Right cardiac atrium (tissue), 5 donors: ENCODE measurements at regions not wholly inside any gene's neighbourhood (a gene's known extent, or its start where the extent isn't known, plus 50 kb on each side); places are given as distances from the start of the nearest gene placed in this dataset.

Source experiments
- ATAC-seq, 2 donors: fragments of 200-7000 bp; cut with Tn5 transposase; one replicate each; pipeline versions ENCODE4 v1.8.0 to v1.9.1; 2020; ENCODE audit warnings: moderate library complexity in 2 of 2, mild to moderate bottlenecking in 1 of 2
- DNase-seq, 3 donors: peaks; one replicate each; pipeline ENCODE4 v3.0.0-alpha.2; 2020
- H3K27ac ChIP-seq: one replicate; pipeline ENCODE4 v1.5.1; 2013; ENCODE audit warnings: mild to moderate bottlenecking, low read length, control low read depth, moderate library complexity
- H3K27me3 ChIP-seq: one replicate; pipeline ENCODE4 v1.6.1; 2013; ENCODE audit not compliant: control insufficient read depth, insufficient read depth
- H3K4me1 ChIP-seq: one replicate; pipeline ENCODE4 v1.6.1; 2013; ENCODE audit warnings: low read length; ENCODE audit not compliant: control insufficient read depth, insufficient read depth
- H3K4me3 ChIP-seq: one replicate; pipeline ENCODE4 v1.5.1; 2013; ENCODE audit warnings: low read length, control low read depth
- H3K9me3 ChIP-seq: one replicate; pipeline ENCODE4 v1.6.1; 2013; ENCODE audit warnings: low read length; ENCODE audit not compliant: control insufficient read depth
- WGBS: extraction: QIAGEN DNeasy Blood & Tissue Kit; methylation state at CpG from one replicate; pipeline ENCODE4 v1.1.7; 2013; 5-methylcytosine and 5-hydroxymethylcytosine counted together
- intact Hi-C, 4 donors: fragments of 100-400 bp; cut with DNase I; formaldehyde crosslinking; loops; one replicate each; pipeline versions ENCODE4 v1.11.0 to v1.14.0; 2022 to 2023
- donor health status: healthy with polysubstance abuse.
- donor health status: DM: no; HTN: yes; CAD: no.
- donor health status: DM: no; HTN: no; CAD: no.
- donor health status: DM: no; HTN: yes; CAD: no; lungs with severe emphysema.
- donor health status: DM: yes; HTN: yes; CAD: no.

DNA sequence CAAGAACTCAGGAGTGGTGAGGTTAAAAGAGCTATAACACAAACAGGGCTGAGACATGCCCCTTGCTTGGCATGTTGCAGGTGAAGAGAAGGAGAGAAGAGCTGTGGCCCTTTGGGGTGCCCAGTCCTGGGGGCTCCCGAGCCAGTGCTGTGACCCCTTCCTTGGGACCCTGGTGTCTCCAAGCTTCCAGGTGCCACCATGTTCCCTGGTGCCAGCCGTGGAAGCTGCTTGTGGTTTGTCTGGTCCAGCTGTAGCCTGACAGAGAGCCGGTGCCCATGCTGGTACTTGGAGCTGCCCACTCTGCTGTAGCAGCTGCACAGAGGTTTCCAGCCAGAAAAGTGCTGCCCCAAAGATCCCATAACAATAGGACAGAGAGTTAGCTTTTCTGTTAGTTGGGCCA is 159.2 kb upstream of the SLC38A2 start:
- intact Hi-C loops = loop anchor here in 1 of 4 donors (10.0 kb wide), 2 partner anchors 57 to 133 kb away; no protein-coding TSS in a partner anchor
- no peak for ATAC-seq
- 95% methylated on average over 3 of the region's 3 CpGs for WGBS

DNA sequence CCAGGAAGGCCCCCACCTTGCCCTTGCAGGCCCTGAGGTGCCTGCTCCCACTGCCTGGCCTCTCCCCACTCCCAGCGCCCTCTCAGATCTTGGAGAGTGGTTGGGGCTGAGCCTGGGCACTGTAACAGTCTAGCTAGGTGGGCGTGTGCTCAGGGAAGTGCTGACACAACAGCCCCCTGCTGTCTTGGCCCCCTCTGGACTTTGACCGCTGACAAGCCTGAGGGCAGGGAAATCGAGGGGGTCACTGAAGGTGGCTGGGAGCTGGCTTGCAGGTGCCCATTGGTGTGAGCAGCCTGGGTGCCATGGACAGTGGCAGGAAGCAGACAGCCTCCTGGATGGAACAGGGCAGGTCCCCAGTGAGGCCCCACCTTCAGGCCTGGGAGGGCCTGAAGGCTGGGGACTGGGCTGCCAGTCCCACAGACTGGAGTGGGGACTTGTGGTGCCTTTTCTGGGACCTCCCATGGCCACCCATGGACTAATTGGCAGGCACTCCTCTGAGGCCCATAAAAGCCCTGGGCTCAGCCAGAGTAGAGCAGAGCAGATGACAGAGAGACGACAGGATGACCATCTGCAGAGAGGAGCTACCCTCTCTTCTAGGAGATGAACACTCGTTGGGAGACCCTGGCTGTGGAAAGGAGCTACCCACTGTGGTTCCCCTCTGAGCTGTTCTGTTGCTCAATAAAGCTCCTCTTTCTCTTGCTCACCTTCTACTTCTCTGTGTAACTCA is 158.6 kb upstream of the SLC38A2 start:
- no peaks in the 10 kb centered on the region for H3K27me3 ChIP-seq
- H3K4me3 ChIP-seq = no peak overlapping the region
- peak in 1 of 3 donors; percentile 23 for DNase-seq
- ATAC-seq = no peak
- 97% methylated on average over 6 of the region's 6 CpGs for WGBS
- H3K27ac ChIP-seq = no peak overlapping the region
- intact Hi-C loops = loop anchor here in 1 of 4 donors (10.0 kb wide), 2 partner anchors 56 to 134 kb away; no protein-coding TSS in a partner anchor
- no peaks in the 10 kb centered on the region for H3K9me3 ChIP-seq
- peaks cover under 1% of the 10 kb centered on the region for H3K4me1 ChIP-seq

More for the DNA sequence above, 159.2 kb upstream of the SLC38A2 start:
- H3K27me3 ChIP-seq = no peaks in the 10 kb centered on the region
- H3K4me1 ChIP-seq = peaks cover 3% of the 10 kb centered on the region
- DNase-seq = peak in 1 of 3 donors; percentile 28
- no peak overlapping the region for H3K27ac ChIP-seq
- no peaks in the 10 kb centered on the region for H3K9me3 ChIP-seq
- H3K4me3 ChIP-seq = no peak overlapping the region

DNA sequence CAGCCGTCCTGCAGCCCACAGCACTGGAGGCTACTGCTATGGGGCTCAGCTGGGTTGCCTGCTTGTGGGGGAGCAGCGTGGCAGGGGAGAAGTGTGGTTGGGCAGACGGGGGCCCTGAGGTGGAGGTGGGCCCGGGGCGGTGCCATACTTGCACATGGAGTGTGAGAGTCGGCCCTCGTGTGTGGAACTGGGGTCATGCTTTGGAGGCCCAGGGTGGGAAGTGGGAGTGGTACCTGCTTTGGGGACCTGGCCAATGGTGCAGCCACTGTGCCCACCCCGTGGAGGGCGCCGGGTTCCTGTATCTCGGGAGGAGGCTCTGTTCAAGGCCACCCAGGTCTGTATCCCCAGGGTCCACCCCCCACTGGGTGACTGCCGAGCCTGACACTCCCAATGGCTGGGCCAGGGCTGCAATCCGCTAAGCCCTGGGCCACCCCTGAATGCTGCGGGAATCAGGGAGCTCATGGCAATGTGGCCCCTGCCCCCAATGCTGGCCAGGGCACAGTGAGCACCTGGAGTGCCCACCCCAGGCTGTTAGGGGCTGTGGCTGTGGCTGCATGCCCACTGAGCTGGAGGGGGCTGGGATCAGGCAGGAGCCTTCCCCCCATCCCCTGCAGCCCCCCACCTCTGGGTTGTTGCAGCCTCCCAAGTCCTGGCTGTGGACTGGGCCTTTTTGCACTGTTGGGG is 157.9 kb upstream of the SLC38A2 start:
- no peak overlapping the region for H3K4me3 ChIP-seq
- 92% methylated on average over 14 of the region's 14 CpGs for WGBS
- DNase-seq = peak in 2 of 3 donors; percentile 51
- H3K9me3 ChIP-seq = no peaks in the 10 kb centered on the region
- intact Hi-C loops = loop anchor here in 1 of 4 donors (10.0 kb wide), 2 partner anchors 56 to 134 kb away; no protein-coding TSS in a partner anchor
- H3K27ac ChIP-seq = no peak overlapping the region
- ATAC-seq = no peak
- no peaks in the 10 kb centered on the region for H3K4me1 ChIP-seq
- no peaks in the 10 kb centered on the region for H3K27me3 ChIP-seq

DNA sequence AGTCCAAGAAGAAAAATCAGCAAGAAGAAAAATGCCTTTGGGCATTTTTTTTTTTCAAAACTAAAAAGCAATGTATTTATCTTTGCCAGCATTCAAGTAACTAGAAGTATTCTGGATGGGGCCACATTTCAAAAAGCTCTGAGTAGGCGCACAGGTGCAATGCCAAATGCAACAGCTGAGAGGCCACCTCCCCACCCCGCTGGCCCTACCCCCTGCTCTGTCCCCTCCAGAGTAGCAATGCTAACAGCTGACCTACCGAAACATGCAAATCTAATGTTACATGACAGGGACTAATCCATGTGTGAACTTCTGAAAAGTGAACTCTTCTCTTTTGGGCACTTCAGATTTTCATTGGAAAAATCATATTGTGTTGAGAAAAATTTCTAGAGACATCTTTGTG is 153.7 kb upstream of the SLC38A2 start:
- H3K4me3 ChIP-seq = no peak overlapping the region
- H3K9me3 ChIP-seq = no peaks in the 10 kb centered on the region
- no peak for DNase-seq
- intact Hi-C loops = no loop called here
- no peaks in the 10 kb centered on the region for H3K27me3 ChIP-seq
- WGBS = 71% methylated on average over 3 of the region's 3 CpGs
- no peak for ATAC-seq
- H3K27ac ChIP-seq = no peak overlapping the region
- H3K4me1 ChIP-seq = peaks cover 15% of the 10 kb centered on the region

DNA sequence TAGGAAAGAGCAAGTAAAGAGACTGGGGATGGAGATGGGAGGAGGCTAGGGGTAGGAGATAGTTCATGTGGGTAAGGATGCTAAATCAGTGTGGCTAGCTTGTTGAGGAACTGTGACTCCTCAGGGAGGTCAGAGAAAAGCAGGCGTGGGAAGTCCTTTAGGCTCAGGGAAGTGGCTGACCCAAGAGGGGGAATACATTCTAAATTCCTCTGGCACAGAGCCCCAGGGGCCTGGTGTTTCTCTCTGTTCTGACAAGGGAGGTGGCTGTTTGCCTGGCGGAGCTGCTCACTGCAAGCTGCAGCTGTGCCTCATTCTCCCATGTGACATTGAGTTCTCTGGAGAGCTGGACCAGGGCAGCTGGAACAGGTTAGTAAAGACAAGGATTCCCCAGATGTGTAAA is 152.2 kb upstream of the SLC38A2 start:
- peaks cover 15% of the 10 kb centered on the region for H3K4me1 ChIP-seq
- ATAC-seq = peak; percentile 93 to 94
- 20% methylated on average over 2 of the region's 2 CpGs for WGBS
- intact Hi-C loops = no loop called here
- H3K9me3 ChIP-seq = no peaks in the 10 kb centered on the region
- DNase-seq = peak; percentile 81 to 95 (median 91)
- no peak overlapping the region for H3K4me3 ChIP-seq
- H3K27me3 ChIP-seq = no peaks in the 10 kb centered on the region
- H3K27ac ChIP-seq = peak overlapping the region; percentile 72

DNA sequence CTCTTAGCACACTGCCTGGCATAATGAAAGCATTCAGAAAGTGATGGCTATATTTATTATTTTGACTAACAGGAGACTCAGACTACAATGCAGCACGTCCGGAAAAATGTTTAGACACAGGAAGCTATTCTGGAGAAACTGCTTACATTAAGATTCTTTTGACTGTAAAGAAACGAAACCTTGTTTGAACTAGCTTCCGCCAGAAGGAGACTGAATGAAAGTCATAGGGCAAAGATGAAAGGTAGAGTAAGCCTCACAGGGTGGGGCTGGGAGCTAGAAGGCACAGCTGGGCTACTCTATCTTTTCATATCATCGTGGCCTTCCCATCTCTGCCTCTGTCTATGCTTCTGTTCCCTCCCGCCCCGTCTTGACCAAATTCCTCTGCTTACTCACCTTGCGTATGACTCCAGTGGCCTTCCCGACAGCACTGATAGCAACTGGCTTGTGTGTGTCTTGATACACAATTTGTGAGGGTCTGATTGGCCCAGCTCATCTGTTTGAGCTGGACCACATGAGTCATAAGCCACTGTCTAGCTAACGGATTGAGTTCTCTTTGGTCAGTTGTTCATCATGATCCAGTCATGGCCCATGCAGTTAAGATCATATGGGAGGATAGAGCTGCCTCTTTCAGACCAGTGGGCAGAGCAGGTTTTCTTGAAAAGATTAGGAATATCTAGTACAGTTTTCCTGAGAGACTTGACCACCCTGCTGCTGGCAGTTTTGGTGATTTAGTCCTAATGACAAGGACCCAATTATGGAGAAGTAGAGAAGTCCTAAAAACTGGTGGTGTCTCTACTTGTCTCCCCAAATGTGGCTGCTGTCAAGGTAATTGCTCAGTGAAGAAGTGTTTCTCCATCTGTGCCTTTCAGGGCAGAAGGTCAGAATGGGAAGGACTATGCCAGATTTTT is 151.5 kb upstream of the SLC38A2 start:
- peak overlapping the region; percentile 72 for H3K27ac ChIP-seq
- peaks cover 17% of the 10 kb centered on the region for H3K4me1 ChIP-seq
- intact Hi-C loops = no loop called here
- no peak for DNase-seq
- ATAC-seq = peak in 1 of 2 donors; percentile 32
- no peaks in the 10 kb centered on the region for H3K9me3 ChIP-seq
- H3K4me3 ChIP-seq = no peak overlapping the region
- WGBS = 78% methylated on average over 10 of the region's 10 CpGs
- H3K27me3 ChIP-seq = no peaks in the 10 kb centered on the region

DNA sequence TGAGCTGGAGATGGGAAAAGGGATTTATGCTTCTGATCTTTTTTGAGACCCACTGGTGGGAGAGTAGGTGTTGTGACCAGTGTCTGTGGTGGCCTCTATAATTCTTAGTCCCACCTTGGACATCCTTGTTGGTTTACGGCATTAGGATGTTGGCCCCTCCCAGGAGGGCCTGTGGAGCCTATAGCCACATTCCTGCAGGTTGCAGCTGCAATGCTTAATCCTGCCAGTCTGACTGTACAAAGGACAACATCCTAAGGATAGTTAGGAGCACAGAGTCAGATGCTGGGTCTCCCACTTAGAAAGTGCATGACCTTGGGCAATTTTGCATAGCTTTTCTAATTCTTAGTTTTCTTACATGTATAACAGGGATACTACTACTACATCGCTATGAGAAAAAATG is 150.9 kb upstream of the SLC38A2 start:
- Histone ChIP-seq H3K4me1 (peaks cover 17% of the 10 kb centered on the region), H3K27ac (no peak overlapping the region)
- intact Hi-C loops = no loop called here

DNA sequence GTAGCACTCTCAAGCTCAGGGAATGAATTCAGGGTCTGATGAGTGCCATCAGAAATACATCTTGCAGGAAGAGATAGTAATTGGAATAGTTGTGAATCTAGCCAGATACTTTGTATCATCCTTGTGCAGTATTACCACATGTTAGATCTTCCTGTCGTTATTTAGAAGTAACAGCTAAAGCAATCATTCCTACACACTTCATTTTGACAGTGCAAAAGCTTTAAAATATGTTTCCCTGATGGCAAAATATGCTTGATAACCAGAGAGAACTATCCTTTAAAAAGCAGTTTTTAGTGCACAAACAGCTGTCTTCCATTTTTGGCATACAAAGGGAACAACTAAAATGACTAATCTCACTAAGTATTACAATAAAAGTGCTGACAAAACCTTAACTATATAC is 149.5 kb upstream of the SLC38A2 start:
- H3K27me3 ChIP-seq = no peaks in the 10 kb centered on the region
- ATAC-seq (no peak), DNase-seq (no peak)
- intact Hi-C loops = no loop called here
- 15% methylated on average over 1 of the region's 1 CpG for WGBS
- H3K4me3 ChIP-seq = no peak overlapping the region
- H3K9me3 ChIP-seq = no peaks in the 10 kb centered on the region
- no peak overlapping the region for H3K27ac ChIP-seq
- H3K4me1 ChIP-seq = peaks cover 17% of the 10 kb centered on the region

More for the DNA sequence above, 150.9 kb upstream of the SLC38A2 start:
- DNase-seq (no peak), ATAC-seq (no peak)
- Histone ChIP-seq H3K27me3 (no peaks in the 10 kb centered on the region), H3K9me3 (no peaks in the 10 kb centered on the region), H3K4me3 (no peak overlapping the region)
- 83% methylated on average over 2 of the region's 2 CpGs for WGBS

DNA sequence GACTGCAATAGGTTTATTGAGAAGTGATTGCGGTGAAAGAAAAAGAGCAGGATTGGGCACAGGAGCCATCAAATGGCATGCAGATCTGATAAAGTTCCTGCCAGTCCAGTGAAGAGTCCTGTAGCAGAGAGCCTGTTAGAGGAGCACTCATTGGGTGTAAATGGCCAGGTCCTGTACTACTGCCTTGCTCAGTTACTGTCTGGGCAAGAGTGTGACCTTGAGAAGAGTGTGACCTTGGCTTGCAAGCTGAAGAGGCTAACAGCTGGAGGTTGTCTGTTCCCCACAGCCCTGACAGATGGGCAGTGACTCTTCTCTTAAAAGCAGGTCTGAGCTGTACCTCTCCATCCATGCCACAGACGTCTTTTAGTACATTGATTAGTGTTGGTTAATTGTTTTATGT is 148.6 kb upstream of the SLC38A2 start:
- ATAC-seq = no peak
- intact Hi-C loops = no loop called here
- Histone ChIP-seq H3K9me3 (no peaks in the 10 kb centered on the region), H3K4me3 (no peak overlapping the region), H3K27ac (no peak overlapping the region), H3K4me1 (peaks cover 17% of the 10 kb centered on the region), H3K27me3 (no peaks in the 10 kb centered on the region)
- WGBS = 91% methylated on average over 2 of the region's 2 CpGs
- no peak for DNase-seq

DNA sequence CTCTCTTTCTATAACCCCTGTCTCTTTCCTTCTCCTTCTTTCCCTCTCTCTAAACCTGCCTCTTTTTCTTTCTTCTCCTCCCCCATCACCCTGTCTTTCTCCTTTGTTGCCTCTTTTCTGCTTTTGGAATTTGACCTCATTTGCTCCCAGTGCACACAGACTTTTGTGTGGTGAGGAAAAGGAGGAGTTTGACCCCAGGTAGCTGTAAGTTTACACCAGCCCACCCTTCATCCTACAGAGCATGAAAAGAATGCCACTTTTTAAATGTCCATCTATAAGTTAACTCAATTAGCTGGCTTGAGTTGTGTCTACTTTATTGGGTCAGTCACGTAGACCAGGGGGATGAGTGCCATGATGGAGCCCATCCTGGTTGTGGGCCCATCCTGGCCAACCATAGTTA is 146.8 kb upstream of the SLC38A2 start:
- Histone ChIP-seq H3K9me3 (no peaks in the 10 kb centered on the region), H3K4me1 (peaks cover 19% of the 10 kb centered on the region), H3K4me3 (no peak overlapping the region), H3K27ac (no peak overlapping the region), H3K27me3 (no peaks in the 10 kb centered on the region)
- no peak for DNase-seq
- ATAC-seq = no peak
- 89% methylated on average over 1 of the region's 1 CpG for WGBS
- intact Hi-C loops = no loop called here
